ENCODE measurements at regions not wholly inside any gene's neighbourhood (a gene's known extent, or its start where the extent isn't known, plus 50 kb on each side); places are given as distances from the start of the nearest gene placed in this dataset.

DNA sequence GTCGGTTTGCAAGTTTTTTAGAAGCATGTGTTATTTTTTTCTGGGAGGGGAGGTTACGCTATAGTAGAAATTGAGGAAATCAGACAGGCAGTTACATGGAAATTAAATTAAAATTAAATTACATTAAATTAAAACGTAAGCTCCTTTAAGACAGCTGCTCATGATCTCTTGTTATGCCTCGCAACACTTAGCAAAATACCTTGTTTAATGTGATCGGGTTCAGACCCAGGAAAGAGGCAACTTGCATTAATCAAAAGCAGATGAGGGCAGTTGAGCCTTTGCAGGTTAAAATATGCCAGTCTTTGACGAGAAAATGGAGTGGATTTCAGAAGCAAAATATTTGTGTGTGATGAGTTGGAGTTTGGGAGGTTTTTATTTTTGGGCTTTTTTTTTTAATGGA, 651.8 kb downstream of the INHBA start (continued):
- TF ChIP-seq, protein P1, sequence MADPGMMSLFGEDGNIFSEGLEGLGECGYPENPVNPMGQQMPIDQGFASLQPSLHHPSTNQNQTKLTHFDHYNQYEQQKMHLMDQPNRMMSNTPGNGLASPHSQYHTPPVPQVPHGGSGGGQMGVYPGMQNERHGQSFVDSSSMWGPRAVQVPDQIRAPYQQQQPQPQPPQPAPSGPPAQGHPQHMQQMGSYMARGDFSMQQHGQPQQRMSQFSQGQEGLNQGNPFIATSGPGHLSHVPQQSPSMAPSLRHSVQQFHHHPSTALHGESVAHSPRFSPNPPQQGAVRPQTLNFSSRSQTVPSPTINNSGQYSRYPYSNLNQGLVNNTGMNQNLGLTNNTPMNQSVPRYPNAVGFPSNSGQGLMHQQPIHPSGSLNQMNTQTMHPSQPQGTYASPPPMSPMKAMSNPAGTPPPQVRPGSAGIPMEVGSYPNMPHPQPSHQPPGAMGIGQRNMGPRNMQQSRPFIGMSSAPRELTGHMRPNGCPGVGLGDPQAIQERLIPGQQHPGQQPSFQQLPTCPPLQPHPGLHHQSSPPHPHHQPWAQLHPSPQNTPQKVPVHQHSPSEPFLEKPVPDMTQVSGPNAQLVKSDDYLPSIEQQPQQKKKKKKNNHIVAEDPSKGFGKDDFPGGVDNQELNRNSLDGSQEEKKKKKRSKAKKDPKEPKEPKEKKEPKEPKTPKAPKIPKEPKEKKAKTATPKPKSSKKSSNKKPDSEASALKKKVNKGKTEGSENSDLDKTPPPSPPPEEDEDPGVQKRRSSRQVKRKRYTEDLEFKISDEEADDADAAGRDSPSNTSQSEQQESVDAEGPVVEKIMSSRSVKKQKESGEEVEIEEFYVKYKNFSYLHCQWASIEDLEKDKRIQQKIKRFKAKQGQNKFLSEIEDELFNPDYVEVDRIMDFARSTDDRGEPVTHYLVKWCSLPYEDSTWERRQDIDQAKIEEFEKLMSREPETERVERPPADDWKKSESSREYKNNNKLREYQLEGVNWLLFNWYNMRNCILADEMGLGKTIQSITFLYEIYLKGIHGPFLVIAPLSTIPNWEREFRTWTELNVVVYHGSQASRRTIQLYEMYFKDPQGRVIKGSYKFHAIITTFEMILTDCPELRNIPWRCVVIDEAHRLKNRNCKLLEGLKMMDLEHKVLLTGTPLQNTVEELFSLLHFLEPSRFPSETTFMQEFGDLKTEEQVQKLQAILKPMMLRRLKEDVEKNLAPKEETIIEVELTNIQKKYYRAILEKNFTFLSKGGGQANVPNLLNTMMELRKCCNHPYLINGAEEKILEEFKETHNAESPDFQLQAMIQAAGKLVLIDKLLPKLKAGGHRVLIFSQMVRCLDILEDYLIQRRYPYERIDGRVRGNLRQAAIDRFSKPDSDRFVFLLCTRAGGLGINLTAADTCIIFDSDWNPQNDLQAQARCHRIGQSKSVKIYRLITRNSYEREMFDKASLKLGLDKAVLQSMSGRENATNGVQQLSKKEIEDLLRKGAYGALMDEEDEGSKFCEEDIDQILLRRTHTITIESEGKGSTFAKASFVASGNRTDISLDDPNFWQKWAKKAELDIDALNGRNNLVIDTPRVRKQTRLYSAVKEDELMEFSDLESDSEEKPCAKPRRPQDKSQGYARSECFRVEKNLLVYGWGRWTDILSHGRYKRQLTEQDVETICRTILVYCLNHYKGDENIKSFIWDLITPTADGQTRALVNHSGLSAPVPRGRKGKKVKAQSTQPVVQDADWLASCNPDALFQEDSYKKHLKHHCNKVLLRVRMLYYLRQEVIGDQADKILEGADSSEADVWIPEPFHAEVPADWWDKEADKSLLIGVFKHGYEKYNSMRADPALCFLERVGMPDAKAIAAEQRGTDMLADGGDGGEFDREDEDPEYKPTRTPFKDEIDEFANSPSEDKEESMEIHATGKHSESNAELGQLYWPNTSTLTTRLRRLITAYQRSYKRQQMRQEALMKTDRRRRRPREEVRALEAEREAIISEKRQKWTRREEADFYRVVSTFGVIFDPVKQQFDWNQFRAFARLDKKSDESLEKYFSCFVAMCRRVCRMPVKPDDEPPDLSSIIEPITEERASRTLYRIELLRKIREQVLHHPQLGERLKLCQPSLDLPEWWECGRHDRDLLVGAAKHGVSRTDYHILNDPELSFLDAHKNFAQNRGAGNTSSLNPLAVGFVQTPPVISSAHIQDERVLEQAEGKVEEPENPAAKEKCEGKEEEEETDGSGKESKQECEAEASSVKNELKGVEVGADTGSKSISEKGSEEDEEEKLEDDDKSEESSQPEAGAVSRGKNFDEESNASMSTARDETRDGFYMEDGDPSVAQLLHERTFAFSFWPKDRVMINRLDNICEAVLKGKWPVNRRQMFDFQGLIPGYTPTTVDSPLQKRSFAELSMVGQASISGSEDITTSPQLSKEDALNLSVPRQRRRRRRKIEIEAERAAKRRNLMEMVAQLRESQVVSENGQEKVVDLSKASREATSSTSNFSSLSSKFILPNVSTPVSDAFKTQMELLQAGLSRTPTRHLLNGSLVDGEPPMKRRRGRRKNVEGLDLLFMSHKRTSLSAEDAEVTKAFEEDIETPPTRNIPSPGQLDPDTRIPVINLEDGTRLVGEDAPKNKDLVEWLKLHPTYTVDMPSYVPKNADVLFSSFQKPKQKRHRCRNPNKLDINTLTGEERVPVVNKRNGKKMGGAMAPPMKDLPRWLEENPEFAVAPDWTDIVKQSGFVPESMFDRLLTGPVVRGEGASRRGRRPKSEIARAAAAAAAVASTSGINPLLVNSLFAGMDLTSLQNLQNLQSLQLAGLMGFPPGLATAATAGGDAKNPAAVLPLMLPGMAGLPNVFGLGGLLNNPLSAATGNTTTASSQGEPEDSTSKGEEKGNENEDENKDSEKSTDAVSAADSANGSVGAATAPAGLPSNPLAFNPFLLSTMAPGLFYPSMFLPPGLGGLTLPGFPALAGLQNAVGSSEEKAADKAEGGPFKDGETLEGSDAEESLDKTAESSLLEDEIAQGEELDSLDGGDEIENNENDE (IDR thresholded peaks at IDR 0.05; ENCODE audit: insufficient replicate concordance, low read length): no peak
- TF ChIP-seq POU5F1 (IDR thresholded peaks at IDR 0.05; ENCODE audit: low read depth, low read length) (no peak), TCF12 (IDR thresholded peaks at IDR 0.05; ENCODE audit: low read depth, low read length) (no peak), MAFK (IDR thresholded peaks at IDR 0.05; ENCODE audit: low read depth, low read length) (no peak), JUN (IDR thresholded peaks at IDR 0.05; ENCODE audit: low read depth, low read length) (no peak), SRF (IDR thresholded peaks at IDR 0.05; ENCODE audit: low read depth, low read length) (no peak), RAD21 (IDR thresholded peaks at IDR 0.05 in 1 of 2, conservative IDR thresholded peaks at IDR 0.05 in 1 of 2; ENCODE audit: low read depth in 2 of 2, low read length in 2 of 2) (no peak), JUND (IDR thresholded peaks at IDR 0.05; ENCODE audit: low read length) (no peak), RNF2 (IDR thresholded peaks at IDR 0.05; ENCODE audit: borderline replicate concordance, low read depth, low read length, missing control alignments, poor library complexity, severe bottlenecking) (no peak), YY1 (IDR thresholded peaks at IDR 0.05; ENCODE audit: low read depth, low read length) (no peak), KDM5A (IDR thresholded peaks at IDR 0.05; ENCODE audit: low read length) (no peak)
